ENCODE measurements at regions not wholly inside any gene's neighbourhood (a gene's known extent, or its start where the extent isn't known, plus 50 kb on each side); places are given as distances from the start of the nearest gene placed in this dataset.

DNA sequence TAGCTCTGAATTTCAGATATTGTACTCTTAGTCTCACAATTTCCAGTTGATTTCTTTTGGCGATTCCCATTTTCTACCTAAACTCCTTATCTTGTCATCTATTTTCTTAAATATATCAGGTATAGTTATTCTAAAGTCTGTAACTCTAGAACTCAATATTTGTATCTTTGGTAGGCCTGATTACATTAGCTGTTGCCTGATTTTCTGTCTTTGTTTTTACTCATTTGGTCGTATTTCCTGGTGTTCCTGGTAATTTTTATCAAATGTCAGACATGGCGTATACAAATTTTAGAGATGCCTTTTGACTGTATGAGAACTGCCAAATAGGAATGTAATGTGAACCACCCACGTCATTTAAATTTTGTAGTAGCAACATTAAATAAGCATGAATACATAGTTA, 266.7 kb downstream of the ZNF536 start:
- TF ChIP-seq, protein P1, sequence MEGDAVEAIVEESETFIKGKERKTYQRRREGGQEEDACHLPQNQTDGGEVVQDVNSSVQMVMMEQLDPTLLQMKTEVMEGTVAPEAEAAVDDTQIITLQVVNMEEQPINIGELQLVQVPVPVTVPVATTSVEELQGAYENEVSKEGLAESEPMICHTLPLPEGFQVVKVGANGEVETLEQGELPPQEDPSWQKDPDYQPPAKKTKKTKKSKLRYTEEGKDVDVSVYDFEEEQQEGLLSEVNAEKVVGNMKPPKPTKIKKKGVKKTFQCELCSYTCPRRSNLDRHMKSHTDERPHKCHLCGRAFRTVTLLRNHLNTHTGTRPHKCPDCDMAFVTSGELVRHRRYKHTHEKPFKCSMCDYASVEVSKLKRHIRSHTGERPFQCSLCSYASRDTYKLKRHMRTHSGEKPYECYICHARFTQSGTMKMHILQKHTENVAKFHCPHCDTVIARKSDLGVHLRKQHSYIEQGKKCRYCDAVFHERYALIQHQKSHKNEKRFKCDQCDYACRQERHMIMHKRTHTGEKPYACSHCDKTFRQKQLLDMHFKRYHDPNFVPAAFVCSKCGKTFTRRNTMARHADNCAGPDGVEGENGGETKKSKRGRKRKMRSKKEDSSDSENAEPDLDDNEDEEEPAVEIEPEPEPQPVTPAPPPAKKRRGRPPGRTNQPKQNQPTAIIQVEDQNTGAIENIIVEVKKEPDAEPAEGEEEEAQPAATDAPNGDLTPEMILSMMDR (conservative IDR thresholded peaks at IDR 0.05 in 1 of 2, IDR thresholded peaks at IDR 0.05 in 1 of 2; ENCODE audit: extremely low read depth in 1 of 2, insufficient read depth in 1 of 2, low read depth in 1 of 2, low read length in 2 of 2), result no peak
- TF ChIP-seq EZH2 (IDR thresholded peaks at IDR 0.05; ENCODE audit: borderline replicate concordance, low read length), result no peak

All from mammary epithelial cell (primary cell).